Progenitor cell of endocrine pancreas (in vitro differentiated cells): ENCODE measurements at regions not wholly inside any gene's neighbourhood (a gene's known extent, or its start where the extent isn't known, plus 50 kb on each side); places are given as distances from the start of the nearest gene placed in this dataset.

Source experiments
- DNase-seq: peaks from one replicate; pipeline ENCODE4 v3.0.0; 2021; ENCODE audit warnings: low spot score; ENCODE audit not compliant: unreplicated experiment
- H3K27ac Mint-ChIP-seq: 2 replicates; pipeline ENCODE4 v1.8.0; 2021; ENCODE audit warnings: mild to moderate bottlenecking, moderate library complexity, mixed read lengths
- H3K27me3 Mint-ChIP-seq: 2 replicates; pipeline ENCODE4 v1.8.0; 2021; ENCODE audit warnings: mixed read lengths
- H3K36me3 Mint-ChIP-seq: 2 replicates; pipeline ENCODE4 v1.8.0; 2022; ENCODE audit warnings: mixed read lengths; ENCODE audit not compliant: insufficient read depth
- H3K4me1 Mint-ChIP-seq: 2 replicates; pipeline ENCODE4 v1.8.0; 2021; ENCODE audit warnings: low read depth, mixed read lengths
- H3K4me3 Mint-ChIP-seq: 2 replicates; pipeline ENCODE4 v1.8.0; 2021; ENCODE audit warnings: low read depth, mild to moderate bottlenecking, moderate library complexity, mixed read lengths
- H3K9me3 Mint-ChIP-seq: 2 replicates; pipeline ENCODE4 v1.8.0; 2021; ENCODE audit warnings: low read depth, mixed read lengths
- TF ChIP-seq, protein P1 (sequence below): fragments of 200-600 bp; sonication (generic); IDR thresholded peaks from one replicate; pipeline ENCODE4 v1.5.0; 2021; ENCODE audit warnings: antibody characterized with exemption, mild to moderate bottlenecking; ENCODE audit not compliant: unreplicated experiment

DNA sequence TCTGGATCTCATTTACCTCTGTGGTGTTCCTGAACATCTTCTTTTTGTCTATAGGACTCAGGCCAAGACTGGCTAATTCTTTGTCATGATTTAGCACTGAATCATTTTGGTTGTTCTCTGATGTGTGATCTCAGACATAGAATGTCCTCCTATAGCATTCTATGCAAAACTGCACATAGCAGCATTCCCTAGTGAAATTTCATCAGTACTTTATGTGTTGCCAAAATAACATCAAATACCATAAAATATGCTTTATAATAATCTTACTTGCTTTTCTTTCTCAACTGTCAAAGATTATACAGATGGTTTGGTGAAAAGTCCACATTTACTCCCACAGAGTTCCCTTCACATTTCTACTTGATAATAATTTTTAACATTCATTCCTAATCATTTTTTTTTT is 115.7 kb upstream of the MPDZ start:
- Mint-ChIP-seq H3K27ac (no peak overlapping the region), H3K36me3 (no peaks in the 10 kb centered on the region), H3K4me3 (no peak overlapping the region), H3K27me3 (no peaks in the 10 kb centered on the region), H3K4me1 (peaks cover 3% of the 10 kb centered on the region), H3K9me3 (peaks cover 17% of the 10 kb centered on the region)
- TF ChIP-seq, protein P1, sequence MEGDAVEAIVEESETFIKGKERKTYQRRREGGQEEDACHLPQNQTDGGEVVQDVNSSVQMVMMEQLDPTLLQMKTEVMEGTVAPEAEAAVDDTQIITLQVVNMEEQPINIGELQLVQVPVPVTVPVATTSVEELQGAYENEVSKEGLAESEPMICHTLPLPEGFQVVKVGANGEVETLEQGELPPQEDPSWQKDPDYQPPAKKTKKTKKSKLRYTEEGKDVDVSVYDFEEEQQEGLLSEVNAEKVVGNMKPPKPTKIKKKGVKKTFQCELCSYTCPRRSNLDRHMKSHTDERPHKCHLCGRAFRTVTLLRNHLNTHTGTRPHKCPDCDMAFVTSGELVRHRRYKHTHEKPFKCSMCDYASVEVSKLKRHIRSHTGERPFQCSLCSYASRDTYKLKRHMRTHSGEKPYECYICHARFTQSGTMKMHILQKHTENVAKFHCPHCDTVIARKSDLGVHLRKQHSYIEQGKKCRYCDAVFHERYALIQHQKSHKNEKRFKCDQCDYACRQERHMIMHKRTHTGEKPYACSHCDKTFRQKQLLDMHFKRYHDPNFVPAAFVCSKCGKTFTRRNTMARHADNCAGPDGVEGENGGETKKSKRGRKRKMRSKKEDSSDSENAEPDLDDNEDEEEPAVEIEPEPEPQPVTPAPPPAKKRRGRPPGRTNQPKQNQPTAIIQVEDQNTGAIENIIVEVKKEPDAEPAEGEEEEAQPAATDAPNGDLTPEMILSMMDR: no peak
- no peak for DNase-seq

DNA sequence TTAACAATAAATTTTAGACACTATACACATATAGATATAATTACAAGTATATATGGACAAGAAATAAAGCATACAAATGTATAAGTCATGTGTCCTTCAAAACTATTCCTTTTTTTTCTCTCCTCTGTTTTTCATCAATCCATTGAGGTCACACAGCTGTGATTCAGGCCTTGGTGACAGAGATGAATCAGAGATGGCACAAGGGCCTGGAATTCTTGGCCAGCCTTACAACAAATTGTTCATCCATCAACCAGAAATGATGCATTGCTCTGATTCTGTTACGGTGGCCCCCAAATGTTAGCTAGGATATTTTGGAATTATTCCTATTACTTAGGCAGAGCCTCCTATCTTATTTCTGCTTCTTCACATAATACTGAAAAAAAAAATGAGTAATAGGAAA is 108.7 kb upstream of the MPDZ start:
- Mint-ChIP-seq H3K36me3 (peaks cover 1% of the 10 kb centered on the region), H3K9me3 (peaks cover 44% of the 10 kb centered on the region), H3K27me3 (no peaks in the 10 kb centered on the region), H3K4me3 (no peak overlapping the region), H3K4me1 (no peaks in the 10 kb centered on the region), H3K27ac (no peak overlapping the region)
- DNase-seq: no peak
- TF ChIP-seq, protein P1: no peak

DNA sequence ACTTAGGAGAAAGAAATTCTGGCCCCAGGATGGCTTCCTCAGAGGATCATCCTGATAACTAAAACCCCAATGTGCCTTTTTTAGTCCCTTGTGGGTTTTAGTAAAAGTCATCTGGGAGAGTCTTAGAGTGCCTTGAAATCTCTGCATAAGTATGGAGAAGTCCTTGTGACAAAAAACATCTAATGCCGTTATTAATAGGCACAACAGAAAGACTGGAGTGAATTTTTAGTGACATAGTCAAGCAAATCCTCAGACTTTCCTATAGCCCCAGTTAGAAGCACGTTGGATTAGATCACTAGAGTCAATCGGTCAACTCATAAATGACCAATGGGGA is 108.2 kb upstream of the MPDZ start:
- Mint-ChIP-seq H3K36me3 (peaks cover 1% of the 10 kb centered on the region), H3K4me3 (no peak overlapping the region), H3K27ac (no peak overlapping the region), H3K4me1 (no peaks in the 10 kb centered on the region), H3K27me3 (no peaks in the 10 kb centered on the region), H3K9me3 (peaks cover 44% of the 10 kb centered on the region)
- TF ChIP-seq, protein P1: no peak
- DNase-seq: no peak

DNA sequence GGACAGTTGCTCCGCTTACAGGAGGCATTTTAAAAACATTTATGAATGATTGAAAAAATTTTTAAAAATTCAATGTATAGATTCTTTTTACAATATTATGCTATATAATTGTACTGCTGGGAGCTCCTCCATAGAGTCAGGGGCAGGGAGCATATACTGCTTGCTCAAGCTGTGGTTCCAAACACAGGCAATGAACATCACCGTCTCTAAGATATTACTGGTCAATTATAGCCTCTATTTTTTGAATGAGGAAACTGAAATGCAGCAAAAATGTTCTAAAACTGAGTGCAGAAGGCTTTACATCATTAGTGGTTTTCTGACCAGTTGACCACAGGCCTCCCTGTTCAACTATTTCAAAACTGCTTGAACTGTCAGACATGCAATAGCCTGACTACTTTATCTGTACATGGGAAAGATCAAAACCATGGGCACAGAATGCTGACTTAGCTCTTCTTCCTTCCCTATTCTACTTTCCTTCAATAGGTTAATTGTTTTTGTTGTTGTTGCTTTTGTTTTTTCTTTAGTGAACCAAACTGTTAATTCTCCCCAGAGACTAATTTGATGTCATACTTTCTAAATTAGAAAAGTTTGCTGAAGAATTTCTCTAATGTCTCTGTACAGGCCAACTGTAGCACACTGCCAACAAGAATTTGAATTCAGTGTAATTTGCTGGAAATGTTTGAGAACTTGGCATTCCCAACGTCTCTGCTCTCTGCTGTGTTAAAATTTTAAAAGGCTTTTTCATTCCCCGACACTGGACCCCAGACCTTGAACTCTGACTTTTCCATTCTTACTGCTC is 107.6 kb upstream of the MPDZ start:
- Mint-ChIP-seq H3K36me3 (peaks cover 1% of the 10 kb centered on the region), H3K27me3 (no peaks in the 10 kb centered on the region), H3K4me1 (no peaks in the 10 kb centered on the region), H3K4me3 (no peak overlapping the region), H3K27ac (no peak overlapping the region), H3K9me3 (peaks cover 43% of the 10 kb centered on the region)
- TF ChIP-seq, protein P1: no peak
- DNase-seq: no peak

DNA sequence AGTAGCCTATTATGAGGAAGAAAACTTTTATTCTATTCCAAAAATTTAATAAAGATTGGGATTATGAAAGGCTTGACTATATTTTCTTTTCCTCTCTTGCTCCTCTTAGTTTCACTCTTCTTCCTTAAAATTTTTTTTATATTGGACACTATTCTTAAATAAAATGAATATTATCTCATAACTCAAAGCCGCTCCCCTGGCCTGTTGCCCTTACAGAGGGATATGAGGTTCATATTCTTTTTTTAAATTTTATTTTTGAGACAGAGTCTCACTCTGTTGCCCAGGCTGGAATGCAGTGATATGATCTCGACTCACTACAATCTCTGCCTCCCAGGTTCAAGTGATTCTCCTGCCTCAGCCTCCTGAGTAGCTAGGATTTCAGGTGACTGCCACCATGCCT is 106.8 kb upstream of the MPDZ start:
- Mint-ChIP-seq H3K4me3 (no peak overlapping the region), H3K27me3 (no peaks in the 10 kb centered on the region), H3K4me1 (no peaks in the 10 kb centered on the region), H3K9me3 (peaks cover 35% of the 10 kb centered on the region), H3K36me3 (peaks cover 1% of the 10 kb centered on the region), H3K27ac (no peak overlapping the region)
- no peak for DNase-seq
- TF ChIP-seq, protein P1: no peak
